ENCODE measurements at regions not wholly inside any gene's neighbourhood (a gene's known extent, or its start where the extent isn't known, plus 50 kb on each side); places are given as distances from the start of the nearest gene placed in this dataset.

GRCh38 chr3:159166899-159167586 is 365.2 kb downstream of the MFSD1 start:
- no peak overlapping the region for H3K4me3 ChIP-seq
- H3K79me2 ChIP-seq (replicated peaks; ENCODE audit: insufficient read depth), result no peaks in the 10 kb centered on the region
- ATAC-seq (no peak), DNase-seq (ENCODE audit: low spot score) (no peak)
- H3K27ac Mint-ChIP-seq, result no peak overlapping the region
- no peaks in the 10 kb centered on the region for H3K27me3 Mint-ChIP-seq (ENCODE audit: insufficient read depth, low read depth, poor library complexity)
- H3K4me2 ChIP-seq, result no peak overlapping the region
- H3K36me3 ChIP-seq (ENCODE audit: insufficient read depth), result no peaks in the 10 kb centered on the region
- no peaks in the 10 kb centered on the region for H4K20me1 ChIP-seq (replicated peaks; ENCODE audit: insufficient read depth)
- TF ChIP-seq CTCF (conservative IDR thresholded peaks at IDR 0.05; ENCODE audit: low read depth in 2 of 2) (no peak), JUNB (IDR thresholded peaks at IDR 0.05; ENCODE audit: unreplicated experiment) (no peak), CREB1 (CRISPR knock-in tag; IDR thresholded peaks at IDR 0.05; ENCODE audit: low read depth) (no peak), ZNF462 (CRISPR knock-in tag; IDR thresholded peaks at IDR 0.05) (no peak), POLR2AphosphoS5 (IDR thresholded peaks at IDR 0.05; ENCODE audit: low read depth) (no peak), ZNF331 (CRISPR knock-in tag; IDR thresholded peaks at IDR 0.05; ENCODE audit: low read depth) (no peak), NANOG (IDR thresholded peaks at IDR 0.05; ENCODE audit: borderline replicate concordance) (no peak)
- TF ChIP-seq, protein P1, sequence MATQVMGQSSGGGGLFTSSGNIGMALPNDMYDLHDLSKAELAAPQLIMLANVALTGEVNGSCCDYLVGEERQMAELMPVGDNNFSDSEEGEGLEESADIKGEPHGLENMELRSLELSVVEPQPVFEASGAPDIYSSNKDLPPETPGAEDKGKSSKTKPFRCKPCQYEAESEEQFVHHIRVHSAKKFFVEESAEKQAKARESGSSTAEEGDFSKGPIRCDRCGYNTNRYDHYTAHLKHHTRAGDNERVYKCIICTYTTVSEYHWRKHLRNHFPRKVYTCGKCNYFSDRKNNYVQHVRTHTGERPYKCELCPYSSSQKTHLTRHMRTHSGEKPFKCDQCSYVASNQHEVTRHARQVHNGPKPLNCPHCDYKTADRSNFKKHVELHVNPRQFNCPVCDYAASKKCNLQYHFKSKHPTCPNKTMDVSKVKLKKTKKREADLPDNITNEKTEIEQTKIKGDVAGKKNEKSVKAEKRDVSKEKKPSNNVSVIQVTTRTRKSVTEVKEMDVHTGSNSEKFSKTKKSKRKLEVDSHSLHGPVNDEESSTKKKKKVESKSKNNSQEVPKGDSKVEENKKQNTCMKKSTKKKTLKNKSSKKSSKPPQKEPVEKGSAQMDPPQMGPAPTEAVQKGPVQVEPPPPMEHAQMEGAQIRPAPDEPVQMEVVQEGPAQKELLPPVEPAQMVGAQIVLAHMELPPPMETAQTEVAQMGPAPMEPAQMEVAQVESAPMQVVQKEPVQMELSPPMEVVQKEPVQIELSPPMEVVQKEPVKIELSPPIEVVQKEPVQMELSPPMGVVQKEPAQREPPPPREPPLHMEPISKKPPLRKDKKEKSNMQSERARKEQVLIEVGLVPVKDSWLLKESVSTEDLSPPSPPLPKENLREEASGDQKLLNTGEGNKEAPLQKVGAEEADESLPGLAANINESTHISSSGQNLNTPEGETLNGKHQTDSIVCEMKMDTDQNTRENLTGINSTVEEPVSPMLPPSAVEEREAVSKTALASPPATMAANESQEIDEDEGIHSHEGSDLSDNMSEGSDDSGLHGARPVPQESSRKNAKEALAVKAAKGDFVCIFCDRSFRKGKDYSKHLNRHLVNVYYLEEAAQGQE (IDR thresholded peaks at IDR 0.05; ENCODE audit: unreplicated experiment), result no peak
- no peak overlapping the region for H3K27ac ChIP-seq (ENCODE audit: low read depth)
- no peaks in the 10 kb centered on the region for H3K9me3 Mint-ChIP-seq
- H3K27me3 ChIP-seq (ENCODE audit: insufficient read depth), result no peaks in the 10 kb centered on the region
- H3K9me2 ChIP-seq (ENCODE audit: insufficient read depth), result 0 out of 2 replicates have a peak, but pooled peaks cover 2% of the 10 kb centered on the region
- no peaks in the 10 kb centered on the region for H3K36me3 Mint-ChIP-seq (ENCODE audit: low read depth)
- H3K4me1 ChIP-seq (ENCODE audit: insufficient read depth), result no peaks in the 10 kb centered on the region
- no peaks in the 10 kb centered on the region for H3F3A ChIP-seq (replicated peaks; ENCODE audit: low read depth)
- H3K4me1 Mint-ChIP-seq, result no peaks in the 10 kb centered on the region
- H2AFZ ChIP-seq, result peak overlapping the region; percentile 53; the same call in 1 of the 2 replicates
- H3K4me3 Mint-ChIP-seq, result no peak overlapping the region
